HG03442 (cell line): ENCODE measurements at regions not wholly inside any gene's neighbourhood (a gene's known extent, or its start where the extent isn't known, plus 50 kb on each side); places are given as distances from the start of the nearest gene placed in this dataset.
"Not testable (repeated sequence)": the region's sequence is repeated elsewhere in the genome, so short reads cannot be mapped to it uniquely, and the experiment has no call there.

Source experiments
- ATAC-seq: cut with Tn5 transposase; IDR thresholded peaks from one replicate; pipeline ENCODE4 v1.9.1; 2021; ENCODE audit warnings: mild to moderate bottlenecking, moderate library complexity; ENCODE audit not compliant: unreplicated experiment

DNA sequence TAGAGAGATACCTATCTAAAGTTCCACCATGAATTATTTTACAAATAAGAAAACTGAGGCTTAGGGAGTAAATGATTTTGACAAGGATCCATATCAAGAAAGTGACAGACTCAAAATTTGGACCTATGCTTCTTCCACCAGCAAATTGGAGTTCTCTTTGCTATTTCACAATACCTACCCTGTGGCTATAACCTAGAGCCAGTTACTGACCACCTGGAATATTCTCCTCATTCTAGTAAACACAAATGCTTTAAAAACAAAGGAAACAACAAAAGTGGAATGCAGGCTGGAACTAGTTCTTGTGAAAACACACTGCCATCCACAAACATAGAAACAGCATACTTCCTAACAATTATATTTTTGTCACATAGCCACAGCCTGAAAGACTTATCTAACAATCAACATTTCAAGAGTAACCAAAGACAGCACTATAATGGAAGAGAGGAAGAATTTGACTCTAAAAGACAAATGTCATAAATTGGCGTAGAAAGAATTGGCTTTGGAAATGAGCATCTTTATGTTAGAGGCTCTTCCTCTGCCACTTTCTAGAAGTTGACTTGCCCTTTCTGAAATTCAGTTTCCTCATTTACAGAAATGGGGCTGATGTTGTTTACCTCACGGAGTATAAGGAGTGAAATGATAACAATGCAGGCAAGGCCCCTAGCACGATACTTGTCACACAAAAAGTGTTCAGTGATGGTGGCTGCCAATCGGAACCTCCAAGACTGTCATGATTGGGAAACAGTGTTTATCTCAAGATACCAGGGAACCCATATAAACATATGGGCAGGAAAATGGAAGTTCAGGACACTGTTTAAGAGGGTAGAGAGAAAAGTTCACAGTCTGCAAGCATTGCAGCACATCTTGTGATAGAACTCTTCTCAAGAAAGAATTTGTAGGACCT lies 138.6 kb upstream of the LGR5 start:
- ATAC-seq = no peak

- no peak for ATAC-seq
These were observed 139.8 kb upstream of the LGR5 start for GRCh38 chr12:71299541-71300376.

DNA sequence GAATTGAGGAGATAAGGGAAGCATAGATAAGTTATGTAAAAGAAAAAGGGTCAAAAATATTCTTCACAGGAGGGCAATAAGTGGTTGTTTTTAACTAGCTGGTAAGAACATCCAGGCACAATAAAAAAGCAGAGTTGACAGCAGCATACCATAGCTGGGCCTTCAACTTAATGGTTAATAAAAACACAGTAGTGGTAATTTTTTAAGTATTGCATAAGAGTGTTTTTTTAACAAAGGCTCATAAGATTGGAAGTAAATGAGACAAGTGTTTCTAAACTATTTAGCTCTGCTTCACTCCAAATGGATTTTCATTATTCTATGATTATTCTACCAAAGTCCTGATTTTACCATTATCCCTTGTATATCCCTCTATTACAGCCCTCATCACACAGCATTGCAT lies 140.1 kb upstream of the TSPAN8 start:
- ATAC-seq = no peak

DNA sequence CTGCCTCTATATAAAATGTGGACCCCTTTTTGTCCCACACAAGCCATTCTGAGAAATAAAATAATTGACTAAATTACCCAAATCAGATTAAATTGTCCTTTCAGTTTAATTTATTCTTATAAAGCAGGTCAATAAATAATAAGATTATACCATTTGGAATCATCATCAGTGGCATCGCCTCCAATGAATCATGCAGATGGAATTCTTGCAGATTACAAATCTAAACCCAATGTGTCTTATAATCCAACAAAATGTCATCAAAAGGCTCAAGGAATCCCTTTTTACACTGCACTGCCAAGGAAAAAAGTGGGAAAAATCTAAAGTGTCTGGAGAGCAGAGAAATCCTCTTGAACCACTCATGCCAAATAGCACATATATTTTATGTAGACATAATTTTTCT lies 138.2 kb upstream of the TSPAN8 start:
- ATAC-seq = no peak

GRCh38 chr12:71291746-71292145 lies 133.9 kb upstream of the TSPAN8 start:
- ATAC-seq = no peak

DNA sequence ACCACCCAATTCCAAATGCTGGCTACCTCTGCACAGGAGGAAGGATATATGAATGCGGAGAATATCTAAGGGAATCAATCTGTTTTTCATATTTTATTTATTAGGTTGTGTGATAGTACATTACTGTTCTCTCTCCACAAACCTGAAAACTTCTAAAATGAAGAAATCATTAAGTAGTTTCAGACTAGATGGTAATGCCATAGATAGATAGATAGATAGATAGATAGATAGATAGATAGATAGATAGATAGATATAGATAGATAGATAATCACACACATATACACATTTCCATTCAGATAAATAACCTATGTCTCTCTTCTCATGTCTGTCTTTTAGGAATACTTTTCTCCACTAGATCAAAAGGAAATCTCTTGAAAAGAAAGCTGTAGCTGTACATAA lies 126.1 kb upstream of the TSPAN8 start:
- no peak for ATAC-seq

GRCh38 chr12:71282925-71283324 lies 125.1 kb upstream of the TSPAN8 start:
- no peak for ATAC-seq

DNA sequence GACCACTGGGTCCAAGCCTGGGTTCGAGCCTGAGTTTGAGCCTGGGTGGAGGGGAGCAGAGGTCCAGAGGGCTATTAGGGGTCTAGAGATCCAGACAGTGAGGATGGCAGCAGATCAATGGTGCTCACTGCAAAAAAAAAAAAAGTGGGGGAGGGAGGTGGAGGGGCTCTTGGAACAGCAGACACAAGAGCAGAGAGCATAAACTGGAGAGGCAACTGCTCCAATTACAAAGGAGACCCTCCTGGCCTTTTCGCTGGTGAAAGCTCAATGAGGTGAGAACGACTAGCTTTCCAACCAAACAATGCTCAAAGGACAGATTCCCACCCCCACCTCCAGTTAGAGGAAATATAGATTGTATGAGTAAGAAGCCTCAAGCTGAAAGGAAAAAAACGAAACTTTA lies 124.2 kb upstream of the TSPAN8 start:
- ATAC-seq = no peak

- no peak for ATAC-seq
These were observed 123.6 kb upstream of the TSPAN8 start for GRCh38 chr12:71281425-71281824.

DNA sequence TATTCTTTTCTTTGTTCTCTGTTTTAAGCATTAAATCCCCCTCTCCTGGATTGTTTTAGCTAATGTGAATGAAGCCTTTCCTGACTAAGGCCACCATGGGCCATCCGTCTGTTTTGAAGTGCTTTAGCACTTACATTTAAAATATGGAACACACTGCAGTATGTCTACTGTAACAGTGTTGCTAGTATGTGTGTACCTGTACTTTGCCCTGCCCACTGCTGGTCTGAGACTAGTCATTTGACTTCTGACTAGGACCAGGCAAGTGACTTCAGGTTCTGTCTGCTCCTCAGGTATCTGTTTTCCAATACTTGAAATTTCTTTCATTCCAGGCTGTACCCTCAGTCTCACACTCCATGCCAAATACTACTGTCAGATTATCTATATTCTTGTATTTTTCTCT lies 120.1 kb upstream of the TSPAN8 start:
- no peak for ATAC-seq

- no peak for ATAC-seq
These were observed 118.7 kb upstream of the TSPAN8 start for GRCh38 chr12:71276541-71276940.

GRCh38 chr12:71270794-71271193 lies 113.0 kb upstream of the TSPAN8 start:
- ATAC-seq = not testable (repeated sequence)

- ATAC-seq = no peak
These were observed 112.3 kb upstream of the TSPAN8 start for GRCh38 chr12:71270057-71270456.

- no peak for ATAC-seq
These were observed 111.4 kb upstream of the TSPAN8 start for GRCh38 chr12:71269281-71269598.

DNA sequence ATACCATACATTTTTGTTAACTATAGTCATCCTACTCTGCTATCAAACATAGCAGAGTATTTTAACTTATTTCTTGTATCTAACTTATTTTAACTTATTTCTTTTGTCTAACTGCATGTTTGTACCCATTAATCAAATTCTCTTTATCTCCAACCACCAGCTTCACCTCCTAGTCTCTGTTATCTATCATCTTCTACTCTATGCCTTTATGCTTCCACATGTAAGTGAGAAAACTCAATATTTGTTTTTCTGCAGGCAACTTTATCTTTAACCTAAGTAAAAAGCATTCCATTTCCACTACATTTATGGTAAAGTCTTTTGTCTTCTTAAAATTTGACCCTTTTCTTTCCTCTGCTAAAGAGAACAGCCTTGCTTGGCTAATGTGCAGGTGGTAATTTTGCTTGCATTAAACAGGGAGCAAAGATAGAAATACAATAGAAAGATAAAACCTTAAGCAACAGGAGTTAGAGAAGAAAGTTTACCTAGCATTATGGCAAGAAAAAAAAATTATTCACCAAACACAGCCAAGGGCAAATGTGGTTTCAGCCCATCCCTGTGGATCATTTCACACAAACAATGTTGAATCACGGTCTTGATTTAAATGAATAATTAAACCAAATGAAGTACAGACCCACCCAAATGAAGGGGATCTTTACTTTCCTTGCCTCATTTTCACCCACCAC lies 110.9 kb upstream of the TSPAN8 start:
- no peak for ATAC-seq

- no peak for ATAC-seq
These were observed 108.8 kb upstream of the TSPAN8 start for GRCh38 chr12:71266606-71267005.

- not testable (repeated sequence) for ATAC-seq
These were observed 107.9 kb upstream of the TSPAN8 start for GRCh38 chr12:71265731-71266130.

DNA sequence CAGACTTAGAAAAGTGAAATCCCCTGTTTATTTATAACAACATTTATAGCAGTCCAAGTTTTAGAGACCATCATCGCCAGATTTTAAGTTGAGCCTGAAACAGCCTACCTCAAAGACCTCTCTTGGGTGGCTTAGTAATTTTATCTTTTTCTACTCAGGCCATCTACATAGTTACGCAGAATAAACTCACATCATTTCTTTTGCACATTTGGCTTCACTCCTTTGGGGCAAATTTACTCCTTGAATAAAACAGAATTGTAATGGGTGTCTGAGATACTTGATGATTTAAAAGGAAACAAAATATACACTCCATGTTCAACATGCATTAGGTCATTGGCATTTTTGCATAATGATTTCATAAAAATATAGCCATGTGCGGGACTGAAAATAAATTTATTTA lies 104.7 kb upstream of the TSPAN8 start:
- no peak for ATAC-seq

GRCh38 chr12:71252473-71252872 lies 94.7 kb upstream of the TSPAN8 start:
- no peak for ATAC-seq

DNA sequence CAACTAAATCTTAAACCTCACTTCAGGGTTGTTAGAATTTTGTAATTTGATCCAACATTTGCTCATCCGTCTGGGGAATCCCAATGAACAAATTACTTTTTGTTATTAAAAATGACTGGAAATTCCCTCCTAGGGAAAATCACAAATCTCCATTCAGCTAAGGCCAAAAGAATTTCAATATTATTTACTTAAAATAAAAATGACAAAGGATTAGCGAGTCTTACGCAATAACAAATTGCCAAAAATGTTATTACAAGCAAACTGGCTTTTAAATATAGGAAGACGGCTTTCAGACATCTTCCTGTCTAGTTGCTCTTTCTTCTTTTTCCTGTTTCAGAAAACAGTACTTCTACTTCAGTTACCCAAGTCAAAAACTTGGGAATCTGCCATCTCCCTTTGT lies 92.4 kb upstream of the TSPAN8 start:
- ATAC-seq = no peak

DNA sequence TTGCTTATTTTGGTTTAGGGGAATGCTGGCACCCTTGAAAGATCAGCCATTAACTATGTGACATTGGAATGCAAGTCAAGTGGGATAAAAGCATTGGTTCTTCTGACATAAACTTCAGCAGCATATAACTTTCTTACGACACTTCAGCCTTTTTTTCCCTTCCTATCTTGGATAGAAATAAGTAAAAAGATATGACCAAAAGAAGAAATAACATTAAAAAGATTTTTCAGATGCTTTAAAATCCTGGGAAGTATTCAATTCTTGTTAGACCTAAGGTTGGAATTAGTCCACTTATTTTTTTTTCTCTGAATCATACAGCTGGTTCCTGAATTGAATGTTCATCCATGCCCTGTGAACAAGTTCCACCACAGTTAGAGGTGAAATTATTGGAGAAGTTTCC lies 85.6 kb upstream of the TSPAN8 start:
- no peak for ATAC-seq

- no peak for ATAC-seq
These were observed 84.7 kb upstream of the TSPAN8 start for GRCh38 chr12:71242511-71242910.
